SJSA1 (cell line): ENCODE measurements at regions not wholly inside any gene's neighbourhood (a gene's known extent, or its start where the extent isn't known, plus 50 kb on each side); places are given as distances from the start of the nearest gene placed in this dataset.

Experiments used
- DNase-seq, 2 experiments: peaks; one replicate each; pipeline ENCODE4 v3.0.0-alpha.2; 2015 to 2020; ENCODE audit warnings: low spot score in 2 of 2, low read depth in 1 of 2
- H3K27ac ChIP-seq: fragments of 250-450 bp; sonication (Bioruptor Pico); 2 replicates; pipeline ENCODE4 v1.5.1; 2020; ENCODE audit warnings: mild to moderate bottlenecking, moderate library complexity
- H3K27me3 ChIP-seq: fragments of 250-450 bp; sonication (Bioruptor Pico); replicated peaks from 2 replicates; pipeline ENCODE4 v1.5.1; 2020; ENCODE audit warnings: mild to moderate bottlenecking, moderate library complexity
- H3K36me3 ChIP-seq: fragments of 250-450 bp; sonication (Bioruptor Pico); 2 replicates; pipeline ENCODE4 v1.5.1; 2020; ENCODE audit warnings: mild to moderate bottlenecking
- H3K4me1 ChIP-seq: fragments of 250-450 bp; sonication (Bioruptor Pico); replicated peaks from 2 replicates; pipeline ENCODE4 v1.6.1; 2021; ENCODE audit warnings: mild to moderate bottlenecking
- H3K4me3 ChIP-seq: fragments of 250-450 bp; sonication (Bioruptor Pico); 2 replicates; pipeline ENCODE4 v1.5.1; 2020; ENCODE audit warnings: mild to moderate bottlenecking
- H3K9me3 ChIP-seq: fragments of 250-450 bp; sonication (Bioruptor Pico); replicated peaks from 2 replicates; pipeline ENCODE4 v1.5.1; 2020; ENCODE audit warnings: mild to moderate bottlenecking

DNA sequence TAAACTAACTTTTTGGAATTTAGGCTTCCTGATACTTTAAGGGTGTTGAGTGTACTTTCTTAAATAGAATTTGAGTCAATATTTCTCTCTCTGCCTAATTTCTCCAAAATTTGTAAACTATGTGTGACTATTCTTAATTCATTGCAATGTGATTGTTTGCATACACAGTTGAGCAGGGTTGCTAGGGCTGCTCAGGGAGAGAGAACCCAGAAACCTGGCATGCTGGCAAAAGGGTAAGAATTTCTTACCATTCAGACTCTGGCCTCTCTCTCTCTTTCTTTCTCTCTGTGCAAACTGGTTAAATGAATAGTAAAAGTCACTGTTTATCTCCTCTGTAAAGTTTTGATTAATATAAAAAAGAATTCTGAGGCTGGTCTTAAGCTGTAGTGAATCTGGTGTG is 51.0 kb upstream of the NAMPT start:
- Histone ChIP-seq H3K27me3 (no peaks in the 10 kb centered on the region), H3K27ac (0 out of 2 replicates have a peak overlapping the region, but pooled peaks have one; percentile 23), H3K4me3 (no peak overlapping the region), H3K4me1 (peaks cover 1% of the 10 kb centered on the region), H3K9me3 (no peaks in the 10 kb centered on the region), H3K36me3 (no peaks in the 10 kb centered on the region)
- no peak for DNase-seq
